ENCODE measurements at regions not wholly inside any gene's neighbourhood (a gene's known extent, or its start where the extent isn't known, plus 50 kb on each side); places are given as distances from the start of the nearest gene placed in this dataset.

- H3K4me3 ChIP-seq (ENCODE audit: control insufficient read depth, low read depth, low read length), result no peak overlapping the region
- no peak for TF ChIP-seq CTCF (IDR thresholded peaks at IDR 0.05; ENCODE audit: control insufficient read depth, insufficient read depth, low read depth, low read length, missing control alignments)
- no peak for DNase-seq (ENCODE audit: low read depth)
These were observed 437.8 kb downstream of the DYNC2H1 start for GRCh38 chr11:103547024-103547423.

GRCh38 chr11:103547691-103548090 is 438.5 kb downstream of the DYNC2H1 start:
- TF ChIP-seq CTCF (IDR thresholded peaks at IDR 0.05; ENCODE audit: control insufficient read depth, insufficient read depth, low read depth, low read length, missing control alignments), result no peak
- DNase-seq (ENCODE audit: low read depth), result no peak
- H3K4me3 ChIP-seq (ENCODE audit: control insufficient read depth, low read depth, low read length), result no peak overlapping the region

- H3K4me3 ChIP-seq (ENCODE audit: control insufficient read depth, low read depth, low read length), result no peak overlapping the region
- no peak for TF ChIP-seq CTCF (IDR thresholded peaks at IDR 0.05; ENCODE audit: control insufficient read depth, insufficient read depth, low read depth, low read length, missing control alignments)
- no peak for DNase-seq (ENCODE audit: low read depth)
These were observed 439.6 kb downstream of the DYNC2H1 start for GRCh38 chr11:103548838-103549237.

- DNase-seq (ENCODE audit: low read depth), result no peak
- no peak for TF ChIP-seq CTCF (IDR thresholded peaks at IDR 0.05; ENCODE audit: control insufficient read depth, insufficient read depth, low read depth, low read length, missing control alignments)
These were observed 441.6 kb downstream of the DYNC2H1 start for GRCh38 chr11:103550811-103551210.

GRCh38 chr11:103552086-103552485 is 442.9 kb downstream of the DYNC2H1 start:
- DNase-seq (ENCODE audit: low read depth), result no peak
- no peak for TF ChIP-seq CTCF (IDR thresholded peaks at IDR 0.05; ENCODE audit: control insufficient read depth, insufficient read depth, low read depth, low read length, missing control alignments)
- H3K4me3 ChIP-seq (ENCODE audit: control insufficient read depth, low read depth, low read length), result no peak overlapping the region

More at GRCh38 chr11:103550811-103551210, 441.6 kb downstream of the DYNC2H1 start:
- H3K4me3 ChIP-seq (ENCODE audit: control insufficient read depth, low read depth, low read length), result no peak overlapping the region

- no peak overlapping the region for H3K4me3 ChIP-seq (ENCODE audit: control insufficient read depth, low read depth, low read length)
- no peak for DNase-seq (ENCODE audit: low read depth)
- TF ChIP-seq CTCF (IDR thresholded peaks at IDR 0.05; ENCODE audit: control insufficient read depth, insufficient read depth, low read depth, low read length, missing control alignments), result no peak
These were observed 446.9 kb downstream of the DYNC2H1 start for GRCh38 chr11:103556171-103556570.

- no peak for DNase-seq (ENCODE audit: low read depth)
- no peak overlapping the region for H3K4me3 ChIP-seq (ENCODE audit: control insufficient read depth, low read depth, low read length)
- TF ChIP-seq CTCF (IDR thresholded peaks at IDR 0.05; ENCODE audit: control insufficient read depth, insufficient read depth, low read depth, low read length, missing control alignments), result no peak
These were observed 456.9 kb downstream of the DYNC2H1 start for GRCh38 chr11:103566116-103566515.
